HCT116 (cell line): ENCODE measurements at regions not wholly inside any gene's neighbourhood (a gene's known extent, or its start where the extent isn't known, plus 50 kb on each side); places are given as distances from the start of the nearest gene placed in this dataset.

Experiments
- ATAC-seq: fragments of 200-7000 bp; cut with Tn5 transposase; 2 replicates; pipeline ENCODE4 v1.9.1; 2020; ENCODE audit warnings: mild to moderate bottlenecking, moderate library complexity
- BruUV-seq: library from RNA; stranded (reverse); fragments of 400-500 nt; replicated peaks from 2 replicates; lab custom pipeline; 2021; lab: Mats Ljungman, UMichigan
- CTCF ChIA-PET: fragments of 300-600 bp; sonication (Branson Sonifier 250); formaldehyde crosslinking; loops from one replicate; lab custom pipeline; 2021; ENCODE audit warnings: antibody characterized with exemption; lab: Charles Lee
- POLR2A ChIA-PET: fragments of 300-600, 350-600 bp; sonication (Branson Sonifier 250); formaldehyde crosslinking; loops from one replicate; lab custom pipeline; 2021; ENCODE audit warnings: antibody characterized with exemption; lab: Charles Lee
- RAD21 ChIA-PET, 2 experiments: fragments of 300-600 bp; sonication (Branson Sonifier 250); formaldehyde crosslinking; loops; one replicate each; lab custom pipeline; 2023; ENCODE audit warnings: low total read pairs in 2 of 2; ENCODE audit not compliant: uncharacterized antibody in 2 of 2, unreplicated experiment in 2 of 2, low non-redundant PET in 1 of 2; lab: Charles Lee
- DNase-seq: peaks from one replicate; pipeline ENCODE4 v3.0.0-alpha.2; 2010; ENCODE audit warnings: low read depth, low spot score
- H2AFZ ChIP-seq: fragments of 200-600 bp; shearing (Covaris generic), sonication (generic); 2 replicates; pipeline ENCODE4 v1.6.1; 2017; ENCODE audit warnings: low read depth, mixed run types, mixed read lengths, antibody characterized with exemption, low read length; ENCODE audit not compliant: poor library complexity, severe bottlenecking
- H3K27ac ChIP-seq: 2 replicates; pipeline ENCODE4 v1.5.1; 2012; ENCODE audit warnings: low read depth, low read length
- H3K27me3 ChIP-seq: fragments of 200-600 bp; sonication (generic); 2 replicates; pipeline ENCODE4 v1.6.1; 2016; ENCODE audit warnings: mixed run types, low read length, mixed read lengths; ENCODE audit not compliant: insufficient read depth
- H3K36me3 ChIP-seq, 2 experiments: fragments of 200-500 bp in 1 of 2; fragments of 200-600 bp in 1 of 2; sonication (Bioruptor generic) in 1 of 2; sonication (generic) in 1 of 2; 2 replicates each; pipeline versions ENCODE4 v1.5.1 to v1.6.1; 2014 to 2016; ENCODE audit warnings: low read length in 2 of 2, inconsistent platforms in 1 of 2, mixed read lengths in 1 of 2, mixed run types in 1 of 2; ENCODE audit not compliant: insufficient read depth in 2 of 2, control insufficient read depth in 1 of 2
- H3K4me1 ChIP-seq, 2 experiments: fragments of 200-600 bp in 1 of 2; sonication (generic) in 1 of 2; 2 replicates each; pipeline versions ENCODE4 v1.5.1 to v1.6.1; 2012 to 2017; ENCODE audit warnings: low read length in 2 of 2, inconsistent platforms in 1 of 2, mild to moderate bottlenecking in 1 of 2, mixed read lengths in 1 of 2, mixed run types in 1 of 2, moderate library complexity in 1 of 2; ENCODE audit not compliant: insufficient read depth in 2 of 2, control insufficient read depth in 1 of 2
- H3K4me2 ChIP-seq: fragments of 200-600 bp; sonication (generic); 2 replicates; pipeline ENCODE4 v1.6.1; 2017; ENCODE audit warnings: mixed run types, low read length, mixed read lengths
- H3K4me3 ChIP-seq, 2 experiments: fragments of 200-600 bp in 1 of 2; sonication (generic) in 1 of 2; replicated peaks in 1 of 2; 2 replicates each; pipeline ENCODE4 v1.5.1; 2011 to 2016; ENCODE audit warnings: low read length in 2 of 2, control low read depth in 1 of 2, low read depth in 1 of 2, mild to moderate bottlenecking in 1 of 2, mixed read lengths in 1 of 2, mixed run types in 1 of 2
- H3K79me2 ChIP-seq: fragments of 200-600 bp; sonication (generic); 2 replicates; pipeline ENCODE4 v1.6.1; 2017; ENCODE audit warnings: mild to moderate bottlenecking, mixed run types, low read length, moderate library complexity, mixed read lengths; ENCODE audit not compliant: insufficient read depth
- H3K9ac ChIP-seq: fragments of 200-600 bp; sonication (generic); 2 replicates; pipeline ENCODE4 v1.6.1; 2016; ENCODE audit warnings: low read length, mixed read lengths
- H3K9me2 ChIP-seq: fragments of 200-600 bp; sonication (generic), shearing (Covaris generic); 2 replicates; pipeline ENCODE4 v1.6.1; 2017; ENCODE audit warnings: mixed run types, mild to moderate bottlenecking, moderate library complexity; ENCODE audit not compliant: insufficient read depth
- H3K9me3 ChIP-seq, 2 experiments: fragments of 200-500 bp in 1 of 2; fragments of 200-600 bp in 1 of 2; sonication (Bioruptor generic) in 1 of 2; sonication (generic) in 1 of 2; 2 replicates each; pipeline ENCODE4 v1.6.1; 2014 to 2017; ENCODE audit warnings: low read length in 2 of 2, mixed read lengths in 2 of 2, inconsistent platforms in 1 of 2, low read depth in 1 of 2, mild to moderate bottlenecking in 1 of 2, mixed run types in 1 of 2, moderate library complexity in 1 of 2; ENCODE audit not compliant: control insufficient read depth in 1 of 2, insufficient read depth in 1 of 2
- H4K20me1 ChIP-seq: fragments of 200-600 bp; sonication (generic), shearing (Covaris generic); 2 replicates; pipeline ENCODE4 v1.6.1; 2017; ENCODE audit warnings: mixed run types, mild to moderate bottlenecking, moderate library complexity; ENCODE audit not compliant: insufficient read depth
- JUND ChIP-seq: IDR thresholded peaks from 2 replicates; pipeline ENCODE4 v1.6.1; 2012
- POLR2A ChIP-seq: IDR thresholded peaks from 2 replicates; pipeline ENCODE4 v1.7.0; 2011; ENCODE audit warnings: borderline replicate concordance; ENCODE audit not compliant: insufficient read depth, insufficient read length; ENCODE audit errors: extremely low read depth
- POLR2AphosphoS5 ChIP-seq: IDR thresholded peaks from 2 replicates; pipeline ENCODE4 v1.6.1; 2011; ENCODE audit warnings: mild to moderate bottlenecking, low read depth, low read length, moderate library complexity
- SP1 ChIP-seq: IDR thresholded peaks from 2 replicates; pipeline ENCODE4 v1.6.1; 2012; ENCODE audit warnings: low read depth
- SRF ChIP-seq: IDR thresholded peaks from 2 replicates; pipeline ENCODE4 v1.6.1; 2012; ENCODE audit warnings: low read depth
- YY1 ChIP-seq: IDR thresholded peaks from 2 replicates; pipeline ENCODE4 v1.6.1; 2011; ENCODE audit warnings: low read length, low read depth, moderate library complexity, mild to moderate bottlenecking; ENCODE audit not compliant: insufficient replicate concordance; ENCODE audit errors: extremely low read depth
- ZFX ChIP-seq: fragments of 450-650 bp; IDR thresholded peaks from 2 replicates; pipeline ENCODE4 v1.6.1; 2017
- intact Hi-C: fragments of 100-400 bp; cut with micrococcal nuclease; formaldehyde crosslinking; loops from 2 replicates; pipeline ENCODE4 v1.10.0; 2022
- TF ChIP-seq, protein P1 (sequence below): IDR thresholded peaks from 2 replicates; pipeline ENCODE4 v1.6.1; 2011; ENCODE audit warnings: mild to moderate bottlenecking, low read length, moderate library complexity; ENCODE audit not compliant: insufficient replicate concordance; ENCODE audit errors: extremely low read depth
- TF ChIP-seq, protein P2 (sequence below): IDR thresholded peaks from 2 replicates; pipeline ENCODE4 v1.6.1; 2012
- TF ChIP-seq, protein P3 (sequence below), 3 experiments: fragments of 200-600 bp in 1 of 3; sonication (generic) in 1 of 3; IDR thresholded peaks in 2 of 3; conservative IDR thresholded peaks in 1 of 3; 2 replicates each; pipeline ENCODE4 v1.5.1; 2012 to 2017; ENCODE audit warnings: low read depth in 2 of 3, low read length in 2 of 3, antibody characterized with exemption in 1 of 3, borderline replicate concordance in 1 of 3, control low read depth in 1 of 3, mild to moderate bottlenecking in 1 of 3, mixed read lengths in 1 of 3, mixed run types in 1 of 3, moderate library complexity in 1 of 3; ENCODE audit not compliant: insufficient read depth in 1 of 3

DNA sequence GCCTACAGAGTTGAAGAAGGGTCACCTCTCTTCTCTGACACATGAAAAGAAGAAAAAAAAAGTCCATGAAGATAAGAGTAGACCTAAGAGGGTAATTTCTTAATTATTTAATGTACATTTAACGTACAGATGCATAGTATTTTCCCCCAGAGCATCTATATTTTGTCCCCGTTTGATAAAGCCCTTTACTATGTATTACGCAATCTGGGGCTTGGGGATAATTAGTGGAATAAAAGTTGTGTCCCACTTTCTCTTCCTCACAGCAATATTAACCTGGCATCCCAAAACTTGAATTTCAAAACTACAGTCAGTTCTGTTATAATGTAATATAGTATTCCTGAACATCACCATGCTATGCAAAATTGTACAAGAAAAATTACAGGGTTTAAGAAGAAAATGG lies 254.1 kb downstream of the SUCLG1 start:
- Histone ChIP-seq H3K9ac (no peak overlapping the region), H3K9me3 (no peaks in the 10 kb centered on the region), H3K36me3 (no peaks in the 10 kb centered on the region), H3K27ac (no peak overlapping the region), H3K4me1 (no peaks in the 10 kb centered on the region), H3K27me3 (no peaks in the 10 kb centered on the region), H3K9me2 (no peaks in the 10 kb centered on the region), H3K4me2 (no peak overlapping the region), H3K79me2 (no peaks in the 10 kb centered on the region), H3K4me3 (no peak overlapping the region), H4K20me1 (no peaks in the 10 kb centered on the region), H2AFZ (no peak overlapping the region)
- no peak for TF ChIP-seq SP1
- TF ChIP-seq POLR2A: no peak
- TF ChIP-seq, protein P1, sequence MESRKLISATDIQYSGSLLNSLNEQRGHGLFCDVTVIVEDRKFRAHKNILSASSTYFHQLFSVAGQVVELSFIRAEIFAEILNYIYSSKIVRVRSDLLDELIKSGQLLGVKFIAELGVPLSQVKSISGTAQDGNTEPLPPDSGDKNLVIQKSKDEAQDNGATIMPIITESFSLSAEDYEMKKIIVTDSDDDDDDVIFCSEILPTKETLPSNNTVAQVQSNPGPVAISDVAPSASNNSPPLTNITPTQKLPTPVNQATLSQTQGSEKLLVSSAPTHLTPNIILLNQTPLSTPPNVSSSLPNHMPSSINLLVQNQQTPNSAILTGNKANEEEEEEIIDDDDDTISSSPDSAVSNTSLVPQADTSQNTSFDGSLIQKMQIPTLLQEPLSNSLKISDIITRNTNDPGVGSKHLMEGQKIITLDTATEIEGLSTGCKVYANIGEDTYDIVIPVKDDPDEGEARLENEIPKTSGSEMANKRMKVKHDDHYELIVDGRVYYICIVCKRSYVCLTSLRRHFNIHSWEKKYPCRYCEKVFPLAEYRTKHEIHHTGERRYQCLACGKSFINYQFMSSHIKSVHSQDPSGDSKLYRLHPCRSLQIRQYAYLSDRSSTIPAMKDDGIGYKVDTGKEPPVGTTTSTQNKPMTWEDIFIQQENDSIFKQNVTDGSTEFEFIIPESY: no peak
- TF ChIP-seq YY1: no peak
- TF ChIP-seq JUND: no peak
- TF ChIP-seq, protein P2, sequence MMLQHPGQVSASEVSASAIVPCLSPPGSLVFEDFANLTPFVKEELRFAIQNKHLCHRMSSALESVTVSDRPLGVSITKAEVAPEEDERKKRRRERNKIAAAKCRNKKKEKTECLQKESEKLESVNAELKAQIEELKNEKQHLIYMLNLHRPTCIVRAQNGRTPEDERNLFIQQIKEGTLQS: no peak
- TF ChIP-seq POLR2AphosphoS5: no peak
- TF ChIP-seq, protein P3, sequence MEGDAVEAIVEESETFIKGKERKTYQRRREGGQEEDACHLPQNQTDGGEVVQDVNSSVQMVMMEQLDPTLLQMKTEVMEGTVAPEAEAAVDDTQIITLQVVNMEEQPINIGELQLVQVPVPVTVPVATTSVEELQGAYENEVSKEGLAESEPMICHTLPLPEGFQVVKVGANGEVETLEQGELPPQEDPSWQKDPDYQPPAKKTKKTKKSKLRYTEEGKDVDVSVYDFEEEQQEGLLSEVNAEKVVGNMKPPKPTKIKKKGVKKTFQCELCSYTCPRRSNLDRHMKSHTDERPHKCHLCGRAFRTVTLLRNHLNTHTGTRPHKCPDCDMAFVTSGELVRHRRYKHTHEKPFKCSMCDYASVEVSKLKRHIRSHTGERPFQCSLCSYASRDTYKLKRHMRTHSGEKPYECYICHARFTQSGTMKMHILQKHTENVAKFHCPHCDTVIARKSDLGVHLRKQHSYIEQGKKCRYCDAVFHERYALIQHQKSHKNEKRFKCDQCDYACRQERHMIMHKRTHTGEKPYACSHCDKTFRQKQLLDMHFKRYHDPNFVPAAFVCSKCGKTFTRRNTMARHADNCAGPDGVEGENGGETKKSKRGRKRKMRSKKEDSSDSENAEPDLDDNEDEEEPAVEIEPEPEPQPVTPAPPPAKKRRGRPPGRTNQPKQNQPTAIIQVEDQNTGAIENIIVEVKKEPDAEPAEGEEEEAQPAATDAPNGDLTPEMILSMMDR (IDR thresholded peaks at IDR 0.05 in 2 of 3, conservative IDR thresholded peaks at IDR 0.05 in 1 of 3; ENCODE audit: borderline replicate concordance in 1 of 3, insufficient read depth in 1 of 3, low read depth in 2 of 3, low read length in 2 of 3): no peak
- TF ChIP-seq ZFX: no peak
- no peak for TF ChIP-seq SRF
- DNase-seq (no peak), ATAC-seq (no peak)
- intact Hi-C loops: no loop called here
- CTCF ChIA-PET: no interaction called here
- POLR2A ChIA-PET: no interaction called here
- no TSS peak for BruUV-seq
- RAD21 ChIA-PET: no interaction called here
